OCI-LY7 (cell line): ENCODE measurements at regions not wholly inside any gene's neighbourhood (a gene's known extent, or its start where the extent isn't known, plus 50 kb on each side); places are given as distances from the start of the nearest gene placed in this dataset.

Experiments used
- BruUV-seq: library from RNA; stranded (reverse); fragments of 400-500 nt; replicated peaks from 2 replicates; lab custom pipeline; 2021; lab: Mats Ljungman, UMichigan
- CTCF ChIA-PET: fragments of 300-600 bp; sonication (Branson Sonifier 250); formaldehyde crosslinking; loops from one replicate; lab custom pipeline; 2022; ENCODE audit warnings: antibody characterized with exemption; ENCODE audit not compliant: unreplicated experiment; lab: Charles Lee
- POLR2A ChIA-PET: fragments of 300-600 bp; sonication (Branson Sonifier 250); formaldehyde crosslinking; loops from one replicate; lab custom pipeline; 2022; ENCODE audit warnings: antibody characterized with exemption; lab: Charles Lee
- DNase-seq: peaks from one replicate; pipeline ENCODE4 v3.0.0-alpha.2; 2015; ENCODE audit warnings: low spot score
- H2AFZ ChIP-seq: fragments of 200-600 bp; sonication (generic), shearing (Covaris generic); 2 replicates; pipeline ENCODE4 v1.6.1; 2014; ENCODE audit warnings: mild to moderate bottlenecking, antibody characterized with exemption, low read length, moderate library complexity
- H3K27ac ChIP-seq: fragments of 200-600 bp; sonication (generic); 2 replicates; pipeline ENCODE4 v1.5.1; 2014; ENCODE audit warnings: mixed run types, low read depth, mild to moderate bottlenecking, moderate library complexity, low read length, inconsistent platforms; ENCODE audit not compliant: poor library complexity, severe bottlenecking
- H3K36me3 ChIP-seq: fragments of 200-600 bp; sonication (generic); 2 replicates; pipeline ENCODE4 v1.6.1; 2014; ENCODE audit warnings: mild to moderate bottlenecking, antibody characterized with exemption, low read length, moderate library complexity, mixed read lengths; ENCODE audit not compliant: insufficient read depth
- H3K4me1 ChIP-seq: fragments of 200-600 bp; sonication (generic); 2 replicates; pipeline ENCODE4 v1.5.1; 2014; ENCODE audit warnings: mild to moderate bottlenecking, low read length; ENCODE audit not compliant: insufficient read depth, poor library complexity, severe bottlenecking
- H3K4me2 ChIP-seq: fragments of 200-600 bp; sonication (generic); 2 replicates; pipeline ENCODE4 v1.6.1; 2014; ENCODE audit warnings: mild to moderate bottlenecking, low read length
- H3K4me3 ChIP-seq: fragments of 200-600 bp; sonication (generic); 2 replicates; pipeline ENCODE4 v1.5.1; 2014; ENCODE audit warnings: mild to moderate bottlenecking, low read depth, low read length; ENCODE audit not compliant: poor library complexity, severe bottlenecking
- H3K79me2 ChIP-seq: fragments of 200-600 bp; sonication (generic); 2 replicates; pipeline ENCODE4 v1.6.1; 2016; ENCODE audit warnings: low read depth, mild to moderate bottlenecking, low read length, moderate library complexity, mixed read lengths; ENCODE audit not compliant: insufficient read depth
- H3K9me2 ChIP-seq: fragments of 200-600 bp; sonication (generic); 2 replicates; pipeline ENCODE4 v1.6.1; 2016; ENCODE audit warnings: mild to moderate bottlenecking, low read length, mixed read lengths; ENCODE audit not compliant: insufficient read depth
- H3K9me3 ChIP-seq: fragments of 200-600 bp; sonication (generic); 2 replicates; pipeline ENCODE4 v1.6.1; 2014; ENCODE audit warnings: mild to moderate bottlenecking, mixed run types, low read length, mixed read lengths
- H4K20me1 ChIP-seq: fragments of 200-600 bp; sonication (generic); 2 replicates; pipeline ENCODE4 v1.6.1; 2014; ENCODE audit warnings: mild to moderate bottlenecking, antibody characterized with exemption, low read length, moderate library complexity, mixed read lengths; ENCODE audit not compliant: insufficient read depth
- CTCF ChIP-seq: fragments of 200-600 bp; sonication (generic); conservative IDR thresholded peaks from 2 replicates; pipeline ENCODE4 v1.5.1; 2014; ENCODE audit warnings: mild to moderate bottlenecking, antibody characterized with exemption, low read length, moderate library complexity, mixed read lengths
- EZH2phosphoT487 ChIP-seq: fragments of 200-600 bp; sonication (generic); IDR thresholded peaks from 2 replicates; pipeline ENCODE4 v1.6.1; 2018; ENCODE audit warnings: low read depth, borderline replicate concordance, mild to moderate bottlenecking, mixed run types, antibody characterized with exemption, low read length, moderate library complexity, mixed read lengths
- intact Hi-C: fragments of 100-400 bp; cut with micrococcal nuclease; formaldehyde crosslinking; loops from one replicate; pipeline ENCODE4 v1.10.0; 2022; ENCODE audit not compliant: unreplicated experiment

GRCh38 chr2:120976501-120977307 lies 241.0 kb downstream of the GLI2 start:
- no peak overlapping the region for H3K4me3 ChIP-seq
- H3K4me1 ChIP-seq: no peaks in the 10 kb centered on the region
- DNase-seq: no peak
- ChIA-PET POLR2A (interaction anchor here (1.7 kb wide), 1 partner anchor 23 kb away, joined by 6 read pairs; no protein-coding TSS in a partner anchor), CTCF (no interaction called here)
- no peak overlapping the region for H3K27ac ChIP-seq
- H2AFZ ChIP-seq: no peak overlapping the region
- H3K9me3 ChIP-seq: no peaks in the 10 kb centered on the region
- no TSS peak for BruUV-seq
- no peaks in the 10 kb centered on the region for H4K20me1 ChIP-seq
- H3K36me3 ChIP-seq: no peaks in the 10 kb centered on the region
- no peaks in the 10 kb centered on the region for H3K9me2 ChIP-seq
- H3K4me2 ChIP-seq: no peak overlapping the region
- intact Hi-C loops: no loop called here
- no peaks in the 10 kb centered on the region for H3K79me2 ChIP-seq
- TF ChIP-seq CTCF (no peak), EZH2phosphoT487 (no peak)

- no peaks in the 10 kb centered on the region for H4K20me1 ChIP-seq
- no peak overlapping the region for H2AFZ ChIP-seq
- ChIA-PET CTCF (no interaction called here), POLR2A (no interaction called here)
- no TSS peak for BruUV-seq
- H3K27ac ChIP-seq: no peak overlapping the region
- DNase-seq: no peak
- intact Hi-C loops: no loop called here
- H3K79me2 ChIP-seq: no peaks in the 10 kb centered on the region
- TF ChIP-seq CTCF: no peak
- TF ChIP-seq EZH2phosphoT487: no peak
- no peaks in the 10 kb centered on the region for H3K36me3 ChIP-seq
- H3K9me3 ChIP-seq: no peaks in the 10 kb centered on the region
- H3K4me3 ChIP-seq: no peak overlapping the region
- no peaks in the 10 kb centered on the region for H3K9me2 ChIP-seq
- H3K4me1 ChIP-seq: no peaks in the 10 kb centered on the region
- H3K4me2 ChIP-seq: no peak overlapping the region
Measured at GRCh38 chr2:120977582-120978358, 242.1 kb downstream of the GLI2 start.
